ENCODE measurements at regions not wholly inside any gene's neighbourhood (a gene's known extent, or its start where the extent isn't known, plus 50 kb on each side); places are given as distances from the start of the nearest gene placed in this dataset.

GRCh38 chr9:7403839-7404487 is 395.6 kb downstream of the DMAC1 start:
- no peak for DNase-seq (ENCODE audit: extremely low read depth in 1 of 2, low read depth in 1 of 2)

- DNase-seq (ENCODE audit: extremely low read depth in 1 of 2, low read depth in 1 of 2), result no peak
Observed at GRCh38 chr9:7403028-7403389, 396.6 kb downstream of the DMAC1 start.

GRCh38 chr9:7402334-7403027 is 397.1 kb downstream of the DMAC1 start:
- no peak for DNase-seq (ENCODE audit: extremely low read depth in 1 of 2, low read depth in 1 of 2)

GRCh38 chr9:7401116-7401515 is 398.5 kb downstream of the DMAC1 start:
- DNase-seq (ENCODE audit: extremely low read depth in 1 of 2, low read depth in 1 of 2), result no peak

- DNase-seq (ENCODE audit: extremely low read depth in 1 of 2, low read depth in 1 of 2), result no peak
Observed at GRCh38 chr9:7394002-7394774, 405.4 kb downstream of the DMAC1 start.

GRCh38 chr9:7392148-7392547 is 407.4 kb downstream of the DMAC1 start:
- no peak for DNase-seq (ENCODE audit: extremely low read depth in 1 of 2, low read depth in 1 of 2)

- no peak for DNase-seq (ENCODE audit: extremely low read depth in 1 of 2, low read depth in 1 of 2)
Observed at GRCh38 chr9:7388755-7389154, 410.8 kb downstream of the DMAC1 start.

- no peak for DNase-seq (ENCODE audit: extremely low read depth in 1 of 2, low read depth in 1 of 2)
Observed at GRCh38 chr9:7387840-7388239, 411.7 kb downstream of the DMAC1 start.

- DNase-seq (ENCODE audit: extremely low read depth in 1 of 2, low read depth in 1 of 2), result no peak
Observed at GRCh38 chr9:7382304-7382703, 417.3 kb downstream of the DMAC1 start.

GRCh38 chr9:7377489-7377888 is 422.1 kb downstream of the DMAC1 start:
- DNase-seq (ENCODE audit: extremely low read depth in 1 of 2, low read depth in 1 of 2), result no peak

- no peak for DNase-seq (ENCODE audit: extremely low read depth in 1 of 2, low read depth in 1 of 2)
Observed at GRCh38 chr9:7376833-7377232, 422.7 kb downstream of the DMAC1 start.

- DNase-seq (ENCODE audit: extremely low read depth in 1 of 2, low read depth in 1 of 2), result no peak
Observed at GRCh38 chr9:7376213-7376612, 423.4 kb downstream of the DMAC1 start.

GRCh38 chr9:7375013-7375511 is 424.5 kb downstream of the DMAC1 start:
- no peak for DNase-seq (ENCODE audit: extremely low read depth in 1 of 2, low read depth in 1 of 2)

GRCh38 chr9:7370988-7371387 is 428.6 kb downstream of the DMAC1 start:
- DNase-seq (ENCODE audit: extremely low read depth in 1 of 2, low read depth in 1 of 2), result no peak

- no peak for DNase-seq (ENCODE audit: extremely low read depth in 1 of 2, low read depth in 1 of 2)
Observed at GRCh38 chr9:7370381-7370780, 429.2 kb downstream of the DMAC1 start.

GRCh38 chr9:7369384-7369821 is 430.2 kb downstream of the DMAC1 start:
- DNase-seq (ENCODE audit: extremely low read depth in 1 of 2, low read depth in 1 of 2), result no peak

GRCh38 chr9:7368410-7369292 is 430.9 kb downstream of the DMAC1 start:
- no peak for DNase-seq (ENCODE audit: extremely low read depth in 1 of 2, low read depth in 1 of 2)

GRCh38 chr9:7367726-7368125 is 431.9 kb downstream of the DMAC1 start:
- DNase-seq (ENCODE audit: extremely low read depth in 1 of 2, low read depth in 1 of 2), result no peak

GRCh38 chr9:7366121-7366520 is 433.5 kb downstream of the DMAC1 start:
- DNase-seq (ENCODE audit: extremely low read depth in 1 of 2, low read depth in 1 of 2), result no peak

- no peak for DNase-seq (ENCODE audit: extremely low read depth in 1 of 2, low read depth in 1 of 2)
Observed at GRCh38 chr9:7363777-7364477, 435.7 kb downstream of the DMAC1 start.
